Natural killer cell (primary cell): ENCODE measurements at regions not wholly inside any gene's neighbourhood (a gene's known extent, or its start where the extent isn't known, plus 50 kb on each side); places are given as distances from the start of the nearest gene placed in this dataset.

Experiments used
- ATAC-seq, 3 donors: fragments of 150-1000 bp in 2 of 3; fragments of 200-7000 bp in 1 of 3; cut with Tn5 transposase; 1 replicate in 1 of 3; 2 replicates in 2 of 3; pipeline ENCODE4 v1.10.0; 2021; ENCODE audit warnings: mild to moderate bottlenecking in 2 of 3, moderate library complexity in 2 of 3
- DNase-seq, 2 donors: peaks; one replicate each; pipeline versions ENCODE4 v3.0.0 to v3.0.0-alpha.2; 2013 to 2021; ENCODE audit warnings: mixed read lengths in 1 of 2
- H3K27ac ChIP-seq: one replicate; pipeline ENCODE4 v1.5.1; 2013; ENCODE audit warnings: mild to moderate bottlenecking, low read length
- H3K27me3 ChIP-seq: one replicate; pipeline ENCODE4 v1.6.1; 2013; ENCODE audit warnings: low read length; ENCODE audit not compliant: control insufficient read depth, insufficient read depth
- H3K36me3 ChIP-seq: one replicate; pipeline ENCODE4 v1.6.1; 2013; ENCODE audit warnings: low read length; ENCODE audit not compliant: control insufficient read depth, insufficient read depth
- H3K4me1 ChIP-seq: one replicate; pipeline ENCODE4 v1.6.1; 2013; ENCODE audit warnings: low read length; ENCODE audit not compliant: control insufficient read depth, insufficient read depth
- H3K4me3 ChIP-seq: one replicate; pipeline ENCODE4 v1.5.1; 2013; ENCODE audit warnings: low read length
- H3K9me3 ChIP-seq: one replicate; pipeline ENCODE4 v1.6.1; 2013; ENCODE audit warnings: low read length; ENCODE audit not compliant: control insufficient read depth, insufficient read depth
- H3K27ac Mint-ChIP-seq, 2 donors: one replicate each; pipeline ENCODE4 v1.8.0; 2022; ENCODE audit warnings: mild to moderate bottlenecking in 2 of 2, mixed read lengths in 2 of 2, moderate library complexity in 1 of 2
- H3K27me3 Mint-ChIP-seq, 2 donors: one replicate each; pipeline ENCODE4 v1.8.0; 2022; ENCODE audit warnings: low read depth in 2 of 2, mixed read lengths in 2 of 2
- H3K36me3 Mint-ChIP-seq: one replicate; pipeline ENCODE4 v1.8.0; 2022; ENCODE audit warnings: mixed read lengths
- H3K4me1 Mint-ChIP-seq, 2 donors: one replicate each; pipeline ENCODE4 v1.8.0; 2022; ENCODE audit warnings: mixed read lengths in 2 of 2
- H3K4me3 Mint-ChIP-seq: one replicate; pipeline ENCODE4 v1.8.0; 2022; ENCODE audit warnings: mild to moderate bottlenecking, moderate library complexity, mixed read lengths
- H3K9me3 Mint-ChIP-seq, 2 donors: one replicate each; pipeline ENCODE4 v1.8.0; 2022; ENCODE audit warnings: mixed read lengths in 2 of 2
- CTCF ChIP-seq: fragments of 200-600 bp; IDR thresholded peaks from one replicate; pipeline ENCODE4 v1.8.0; 2022; ENCODE audit warnings: antibody characterized with exemption
- WGBS: methylation state at CpG from one replicate; pipeline ENCODE4 v1.1.7; 2013; ENCODE audit warnings: missing lambda C conversion rate; ENCODE audit not compliant: insufficient coverage; 5-methylcytosine and 5-hydroxymethylcytosine counted together
- intact Hi-C: fragments of 100-400 bp; cut with micrococcal nuclease; formaldehyde crosslinking; loops from one replicate; pipeline ENCODE4 v1.14.2; 2022

- no peak overlapping the region for H3K27ac Mint-ChIP-seq
- H3K36me3 Mint-ChIP-seq: no peaks in the 10 kb centered on the region
- Histone ChIP-seq H3K27ac (no peak overlapping the region), H3K27me3 (no peaks in the 10 kb centered on the region), H3K36me3 (no peaks in the 10 kb centered on the region), H3K9me3 (no peaks in the 10 kb centered on the region), H3K4me3 (no peak overlapping the region), H3K4me1 (no peaks in the 10 kb centered on the region)
- intact Hi-C loops: no loop called here
- H3K4me1 Mint-ChIP-seq: no peaks in the 10 kb centered on the region
- no peaks in the 10 kb centered on the region for H3K27me3 Mint-ChIP-seq
- no peak for ATAC-seq
- no peak for DNase-seq
- no peak for TF ChIP-seq CTCF
- no peak overlapping the region for H3K4me3 Mint-ChIP-seq
- no peaks in the 10 kb centered on the region for H3K9me3 Mint-ChIP-seq
- WGBS: 74% methylated on average over 3 of the region's 4 CpGs
These were observed 245.5 kb upstream of the SLC7A11 start for GRCh38 chr4:138487670-138488069.

GRCh38 chr4:138487230-138487629 lies 245.1 kb upstream of the SLC7A11 start:
- no peak for DNase-seq
- Histone ChIP-seq H3K27me3 (no peaks in the 10 kb centered on the region), H3K9me3 (no peaks in the 10 kb centered on the region), H3K4me3 (no peak overlapping the region), H3K27ac (no peak overlapping the region), H3K4me1 (no peaks in the 10 kb centered on the region), H3K36me3 (no peaks in the 10 kb centered on the region)
- H3K27me3 Mint-ChIP-seq: no peaks in the 10 kb centered on the region
- ATAC-seq: no peak
- no peak for TF ChIP-seq CTCF
- intact Hi-C loops: no loop called here
- H3K9me3 Mint-ChIP-seq: no peaks in the 10 kb centered on the region
- no peaks in the 10 kb centered on the region for H3K36me3 Mint-ChIP-seq
- no peaks in the 10 kb centered on the region for H3K4me1 Mint-ChIP-seq
- H3K4me3 Mint-ChIP-seq: no peak overlapping the region
- no peak overlapping the region for H3K27ac Mint-ChIP-seq
- no CpG with 5 or more reads among the region's 2 CpGs for WGBS

- no peak for ATAC-seq
- WGBS: 93% methylated on average over 2 of the region's 3 CpGs
- H3K9me3 Mint-ChIP-seq: peaks cover 2 to 4% of the 10 kb centered on the region in 2 donors
- TF ChIP-seq CTCF: no peak
- Histone ChIP-seq H3K4me3 (no peak overlapping the region), H3K27ac (no peak overlapping the region), H3K4me1 (no peaks in the 10 kb centered on the region), H3K9me3 (peaks cover 5% of the 10 kb centered on the region), H3K36me3 (no peaks in the 10 kb centered on the region), H3K27me3 (no peaks in the 10 kb centered on the region)
- no peaks in the 10 kb centered on the region for H3K27me3 Mint-ChIP-seq
- intact Hi-C loops: no loop called here
- DNase-seq: no peak
- no peak overlapping the region for H3K4me3 Mint-ChIP-seq
- H3K27ac Mint-ChIP-seq: no peak overlapping the region
- no peaks in the 10 kb centered on the region for H3K4me1 Mint-ChIP-seq
- H3K36me3 Mint-ChIP-seq: no peaks in the 10 kb centered on the region
These were observed 243.3 kb upstream of the SLC7A11 start for GRCh38 chr4:138485498-138485897.

- no peak for DNase-seq
- Histone ChIP-seq H3K4me3 (no peak overlapping the region), H3K27me3 (no peaks in the 10 kb centered on the region), H3K9me3 (no peaks in the 10 kb centered on the region), H3K36me3 (no peaks in the 10 kb centered on the region), H3K27ac (no peak overlapping the region), H3K4me1 (no peaks in the 10 kb centered on the region)
- H3K4me3 Mint-ChIP-seq: no peak overlapping the region
- ATAC-seq: no peak
- no peak overlapping the region for H3K27ac Mint-ChIP-seq
- H3K4me1 Mint-ChIP-seq: no peaks in the 10 kb centered on the region
- peaks cover 0 to 4% of the 10 kb centered on the region in 2 donors for H3K9me3 Mint-ChIP-seq
- H3K27me3 Mint-ChIP-seq: no peaks in the 10 kb centered on the region
- H3K36me3 Mint-ChIP-seq: no peaks in the 10 kb centered on the region
- TF ChIP-seq CTCF: no peak
- no CpG with 5 or more reads among the region's 1 CpG for WGBS
- intact Hi-C loops: no loop called here
These were observed 233.0 kb upstream of the SLC7A11 start for GRCh38 chr4:138475116-138475515.
